PC-9 (cell line): ENCODE measurements at regions not wholly inside any gene's neighbourhood (a gene's known extent, or its start where the extent isn't known, plus 50 kb on each side); places are given as distances from the start of the nearest gene placed in this dataset.

Source experiments
- BruUV-seq: library from RNA; stranded (reverse); fragments of 400-500 nt; replicated peaks from 2 replicates; lab custom pipeline; 2021; lab: Mats Ljungman, UMichigan
- CTCF ChIA-PET: fragments of 300-600 bp; sonication (Branson Sonifier 250); formaldehyde crosslinking; loops from one replicate; lab custom pipeline; 2022; ENCODE audit warnings: antibody characterized with exemption; lab: Charles Lee
- POLR2A ChIA-PET: fragments of 300-600 bp; sonication (Branson Sonifier 250); formaldehyde crosslinking; loops from one replicate; lab custom pipeline; 2022; ENCODE audit warnings: antibody characterized with exemption; ENCODE audit not compliant: unreplicated experiment; lab: Charles Lee
- DNase-seq, 2 experiments: peaks; one replicate each; pipeline versions ENCODE4 v3.0.0 to v3.0.0-alpha.2; 2015 to 2022; ENCODE audit warnings: mixed read lengths in 1 of 2
- H2AFZ ChIP-seq: fragments of 200-600 bp; sonication (generic); 2 replicates; pipeline ENCODE4 v1.8.1; 2017; ENCODE audit warnings: antibody characterized with exemption
- H3F3A ChIP-seq: fragments of 200-600 bp; sonication (generic); 2 replicates; pipeline ENCODE4 v1.8.1; 2017; ENCODE audit warnings: antibody characterized with exemption, mild to moderate bottlenecking, low read depth; ENCODE audit not compliant: insufficient read depth
- H3K27ac ChIP-seq: fragments of 200-600 bp; sonication (generic); 2 replicates; pipeline ENCODE4 v1.6.1; 2016; ENCODE audit warnings: mixed run types
- H3K27me3 ChIP-seq: fragments of 200-600 bp; sonication (generic); 2 replicates; pipeline ENCODE4 v1.6.1; 2016; ENCODE audit warnings: low read depth, mixed run types; ENCODE audit not compliant: insufficient read depth
- H3K36me3 ChIP-seq: fragments of 200-600 bp; sonication (generic); 2 replicates; pipeline ENCODE4 v1.6.1; 2016; ENCODE audit warnings: low read depth, mixed run types
- H3K4me1 ChIP-seq: fragments of 200-600 bp; sonication (generic); replicated peaks from 2 replicates; pipeline ENCODE4 v1.6.1; 2016; ENCODE audit warnings: mixed run types; ENCODE audit not compliant: insufficient read depth
- H3K4me2 ChIP-seq: fragments of 200-600 bp; sonication (generic); 2 replicates; pipeline ENCODE4 v1.6.1; 2017; ENCODE audit warnings: mixed run types
- H3K4me3 ChIP-seq: fragments of 200-600 bp; sonication (generic); 2 replicates; pipeline ENCODE4 v1.6.1; 2016; ENCODE audit warnings: mixed run types
- H3K79me2 ChIP-seq: fragments of 200-600 bp; sonication (generic); 2 replicates; pipeline ENCODE4 v1.6.1; 2017; ENCODE audit warnings: low read depth, mixed run types
- H3K9me2 ChIP-seq: fragments of 200-600 bp; sonication (generic); 2 replicates; pipeline ENCODE4 v1.8.1; 2017; ENCODE audit warnings: mild to moderate bottlenecking; ENCODE audit not compliant: insufficient read depth
- H3K9me3 ChIP-seq: fragments of 200-600 bp; sonication (generic); 2 replicates; pipeline ENCODE4 v1.8.1; 2016; ENCODE audit warnings: low read depth; ENCODE audit not compliant: insufficient read depth
- H4K20me1 ChIP-seq: fragments of 200-600 bp; sonication (generic); 2 replicates; pipeline ENCODE4 v1.8.1; 2017; ENCODE audit not compliant: insufficient read depth
- EZH2 ChIP-seq: fragments of 200-600 bp; sonication (generic); IDR thresholded peaks from 2 replicates; pipeline ENCODE4 v1.8.0; 2017; ENCODE audit warnings: antibody characterized with exemption, low read depth
- intact Hi-C: fragments of 100-400 bp; cut with micrococcal nuclease; formaldehyde crosslinking; loops from one replicate; pipeline ENCODE4 v1.10.0; 2022; ENCODE audit not compliant: unreplicated experiment
- TF ChIP-seq, protein P1 (sequence below): fragments of 200-600 bp; sonication (generic); conservative IDR thresholded peaks from 2 replicates; pipeline ENCODE4 v1.6.1; 2017; ENCODE audit warnings: mixed run types, antibody characterized with exemption, mild to moderate bottlenecking, moderate library complexity

DNA sequence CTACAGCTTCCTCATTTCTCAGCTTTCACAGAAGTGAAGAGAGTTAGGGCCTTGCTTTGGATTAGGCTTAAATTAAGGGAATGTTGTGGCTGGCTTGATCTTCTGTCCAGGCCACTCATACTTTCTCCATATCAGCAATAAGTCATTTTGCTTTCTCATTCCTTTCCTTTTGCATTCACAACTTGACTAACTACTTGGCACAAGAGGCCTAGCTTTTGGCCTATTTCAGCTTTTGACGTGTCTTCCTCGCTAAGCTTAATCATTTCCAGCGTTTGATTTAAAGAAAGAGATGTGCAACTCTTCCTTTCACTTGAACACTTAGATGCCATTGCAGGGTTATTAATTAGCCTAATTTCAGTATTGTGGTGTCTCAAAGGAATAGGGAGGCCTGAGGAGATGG lies 712.0 kb downstream of the INHBA start:
- no peak for TF ChIP-seq EZH2
- TF ChIP-seq, protein P1, sequence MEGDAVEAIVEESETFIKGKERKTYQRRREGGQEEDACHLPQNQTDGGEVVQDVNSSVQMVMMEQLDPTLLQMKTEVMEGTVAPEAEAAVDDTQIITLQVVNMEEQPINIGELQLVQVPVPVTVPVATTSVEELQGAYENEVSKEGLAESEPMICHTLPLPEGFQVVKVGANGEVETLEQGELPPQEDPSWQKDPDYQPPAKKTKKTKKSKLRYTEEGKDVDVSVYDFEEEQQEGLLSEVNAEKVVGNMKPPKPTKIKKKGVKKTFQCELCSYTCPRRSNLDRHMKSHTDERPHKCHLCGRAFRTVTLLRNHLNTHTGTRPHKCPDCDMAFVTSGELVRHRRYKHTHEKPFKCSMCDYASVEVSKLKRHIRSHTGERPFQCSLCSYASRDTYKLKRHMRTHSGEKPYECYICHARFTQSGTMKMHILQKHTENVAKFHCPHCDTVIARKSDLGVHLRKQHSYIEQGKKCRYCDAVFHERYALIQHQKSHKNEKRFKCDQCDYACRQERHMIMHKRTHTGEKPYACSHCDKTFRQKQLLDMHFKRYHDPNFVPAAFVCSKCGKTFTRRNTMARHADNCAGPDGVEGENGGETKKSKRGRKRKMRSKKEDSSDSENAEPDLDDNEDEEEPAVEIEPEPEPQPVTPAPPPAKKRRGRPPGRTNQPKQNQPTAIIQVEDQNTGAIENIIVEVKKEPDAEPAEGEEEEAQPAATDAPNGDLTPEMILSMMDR, result no peak
- CTCF ChIA-PET, result no interaction called here
- Histone ChIP-seq H3K4me2 (no peak overlapping the region), H2AFZ (no peak overlapping the region), H3K79me2 (no peaks in the 10 kb centered on the region), H3K4me3 (no peak overlapping the region), H3K27ac (no peak overlapping the region), H3K36me3 (no peaks in the 10 kb centered on the region), H3K9me2 (no peaks in the 10 kb centered on the region), H4K20me1 (no peaks in the 10 kb centered on the region), H3K4me1 (peaks cover 12% of the 10 kb centered on the region), H3K27me3 (no peaks in the 10 kb centered on the region), H3K9me3 (peaks cover 6% of the 10 kb centered on the region; the same call in 1 of the 2 replicates), H3F3A (no peaks in the 10 kb centered on the region)
- intact Hi-C loops, result no loop called here
- POLR2A ChIA-PET, result interaction anchor here (0.7 kb wide), 2 partner anchors 152 to 572 kb away, joined by 3 to 4 read pairs; no protein-coding TSS in a partner anchor
- DNase-seq, result no peak
- BruUV-seq, result no TSS peak

DNA sequence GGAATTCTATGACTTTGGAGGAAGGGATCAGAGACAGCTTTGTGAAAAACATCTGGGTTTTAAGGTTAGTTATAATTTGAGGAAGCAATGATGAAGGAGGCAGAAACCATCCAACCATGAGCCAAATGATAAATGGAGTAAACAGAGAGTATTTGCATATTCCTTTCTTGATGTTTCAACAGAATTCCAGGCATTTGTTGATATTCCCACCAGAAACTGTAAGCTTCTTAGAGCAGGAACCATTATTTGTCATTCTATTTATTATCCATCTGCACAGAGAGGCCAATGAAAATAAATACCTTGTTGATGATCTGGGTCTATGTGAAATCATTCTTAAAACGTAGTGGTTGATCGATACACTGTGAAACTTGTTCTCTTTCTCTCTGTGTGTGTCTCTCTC lies 715.3 kb downstream of the INHBA start:
- Histone ChIP-seq H3K9me3 (peaks cover 6% of the 10 kb centered on the region; the same call in 1 of the 2 replicates), H3K4me2 (no peak overlapping the region), H3F3A (no peaks in the 10 kb centered on the region), H3K36me3 (no peaks in the 10 kb centered on the region), H3K9me2 (no peaks in the 10 kb centered on the region), H3K4me1 (peaks cover 20% of the 10 kb centered on the region), H4K20me1 (no peaks in the 10 kb centered on the region), H3K27ac (peak overlapping the region; percentile 63; the same call in 1 of the 2 replicates), H2AFZ (no peak overlapping the region), H3K79me2 (no peaks in the 10 kb centered on the region), H3K27me3 (no peaks in the 10 kb centered on the region), H3K4me3 (no peak overlapping the region)
- ChIA-PET CTCF (no interaction called here), POLR2A (no interaction called here)
- BruUV-seq, result no TSS peak
- intact Hi-C loops, result no loop called here
- no peak for DNase-seq
- no peak for TF ChIP-seq EZH2
- TF ChIP-seq, protein P1, result no peak

DNA sequence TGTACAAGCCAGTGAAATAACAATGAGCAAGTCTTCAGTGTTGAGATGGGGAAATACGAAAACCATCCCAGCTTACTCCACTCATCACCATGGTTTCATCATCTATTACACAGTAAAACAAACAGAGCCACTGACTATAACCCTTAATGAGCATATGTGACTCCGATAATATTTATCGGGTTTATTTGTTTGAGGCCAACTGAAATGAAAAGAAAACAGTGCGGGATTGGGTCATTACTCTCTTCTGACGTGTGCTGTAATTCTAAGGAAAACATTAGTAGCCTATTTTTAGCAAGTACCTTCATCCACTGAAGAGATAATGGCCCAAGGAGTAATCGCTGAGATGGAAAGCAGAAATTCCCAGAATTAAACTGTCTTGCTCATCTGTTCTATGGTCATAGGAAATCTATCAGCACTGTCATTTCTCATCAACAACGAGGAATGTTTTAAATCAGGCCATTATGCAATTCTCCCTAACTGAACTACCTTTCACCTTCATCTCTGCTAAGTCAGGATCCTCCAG lies 716.5 kb downstream of the INHBA start:
- Histone ChIP-seq H3F3A (no peaks in the 10 kb centered on the region), H3K4me3 (no peak overlapping the region), H3K9me3 (peaks cover 16% of the 10 kb centered on the region), H3K9me2 (no peaks in the 10 kb centered on the region), H3K79me2 (no peaks in the 10 kb centered on the region), H2AFZ (peak overlapping the region; percentile 6; the same call in 1 of the 2 replicates), H4K20me1 (no peaks in the 10 kb centered on the region), H3K4me2 (peak overlapping the region; percentile 4; the same call in 1 of the 2 replicates), H3K4me1 (peaks cover 20% of the 10 kb centered on the region), H3K27ac (peak overlapping the region; percentile 63), H3K27me3 (no peaks in the 10 kb centered on the region), H3K36me3 (no peaks in the 10 kb centered on the region)
- ChIA-PET CTCF (no interaction called here), POLR2A (no interaction called here)
- DNase-seq, result peak in 1 of 2 experiments; percentile 52
- TF ChIP-seq, protein P1, result no peak
- no peak for TF ChIP-seq EZH2
- intact Hi-C loops, result no loop called here
- BruUV-seq, result no TSS peak
